M059J (cell line): ENCODE measurements at regions not wholly inside any gene's neighbourhood (a gene's known extent, or its start where the extent isn't known, plus 50 kb on each side); places are given as distances from the start of the nearest gene placed in this dataset.
"Not testable (repeated sequence)": the region's sequence is repeated elsewhere in the genome, so short reads cannot be mapped to it uniquely, and the experiment has no call there.

ENCODE experiments used
- DNase-seq: peaks from one replicate; pipeline ENCODE4 v3.0.0-alpha.2; 2012; ENCODE audit warnings: low read depth

DNA sequence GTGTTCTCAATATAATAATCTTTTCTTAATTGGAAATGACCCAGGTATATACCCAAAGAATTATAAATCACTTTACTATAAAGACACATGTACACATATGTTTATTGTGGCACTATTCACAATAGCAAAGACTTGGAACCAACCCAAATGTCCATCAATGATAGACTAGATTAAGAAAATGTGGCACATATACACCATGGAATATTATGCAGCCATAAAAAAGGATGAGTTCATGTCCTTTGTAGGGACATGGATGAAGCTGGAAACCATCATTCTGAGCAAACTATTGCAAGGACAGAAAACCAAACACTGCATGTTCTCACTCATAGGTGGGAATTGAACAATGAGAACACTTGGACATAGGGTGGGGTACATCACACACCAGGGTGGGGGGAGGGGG lies 56.8 kb downstream of the SCGB2B2 start:
- not testable (repeated sequence) for DNase-seq

- no peak for DNase-seq
Observed at GRCh38 chr19:34618410-34618809, 58.5 kb downstream of the SCGB2B2 start.

DNA sequence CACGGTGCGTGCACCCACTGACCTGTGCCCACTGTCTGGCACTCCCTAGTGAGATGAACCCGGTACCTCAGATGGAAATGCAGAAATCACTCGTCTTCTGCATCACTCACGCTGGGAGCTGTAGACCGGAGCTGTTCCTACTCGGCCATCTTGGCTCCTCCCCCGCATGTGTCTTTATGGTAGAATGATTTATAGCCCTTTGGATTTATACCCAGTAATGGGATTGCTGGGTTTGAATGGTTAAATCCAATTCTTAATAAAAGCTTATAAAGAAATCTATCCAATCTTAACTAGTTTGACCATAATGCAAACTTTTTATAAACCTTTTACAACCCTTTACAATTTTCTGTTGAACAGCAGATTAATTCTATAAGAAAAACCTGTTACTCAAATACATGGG lies 59.0 kb downstream of the SCGB2B2 start:
- not testable (repeated sequence) for DNase-seq

- DNase-seq, result no peak
Observed at GRCh38 chr19:34603003-34603402, 74.0 kb downstream of the SCGB2B2 start.

DNA sequence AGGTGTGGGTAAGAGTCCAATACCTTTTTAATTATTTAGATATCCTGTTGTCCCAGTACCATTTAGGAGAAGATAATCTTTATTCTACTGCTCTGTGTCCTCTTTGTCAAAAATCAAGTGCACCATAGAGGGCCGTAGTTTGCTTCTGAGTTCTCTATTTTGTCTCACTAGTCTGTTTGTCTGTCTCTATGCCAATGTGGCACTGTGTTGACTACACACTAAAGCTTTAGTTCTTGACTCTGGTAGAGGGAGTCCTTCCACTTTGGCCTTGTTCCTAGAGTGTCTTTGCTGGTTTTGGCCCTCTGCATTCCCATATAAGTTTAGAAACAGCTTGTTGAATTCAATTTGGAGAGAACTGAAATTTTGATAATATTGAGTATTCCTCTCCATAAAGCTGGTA lies 75.9 kb downstream of the SCGB2B2 start:
- no peak for DNase-seq

GRCh38 chr19:34600366-34600765 lies 76.6 kb downstream of the SCGB2B2 start:
- no peak for DNase-seq

DNA sequence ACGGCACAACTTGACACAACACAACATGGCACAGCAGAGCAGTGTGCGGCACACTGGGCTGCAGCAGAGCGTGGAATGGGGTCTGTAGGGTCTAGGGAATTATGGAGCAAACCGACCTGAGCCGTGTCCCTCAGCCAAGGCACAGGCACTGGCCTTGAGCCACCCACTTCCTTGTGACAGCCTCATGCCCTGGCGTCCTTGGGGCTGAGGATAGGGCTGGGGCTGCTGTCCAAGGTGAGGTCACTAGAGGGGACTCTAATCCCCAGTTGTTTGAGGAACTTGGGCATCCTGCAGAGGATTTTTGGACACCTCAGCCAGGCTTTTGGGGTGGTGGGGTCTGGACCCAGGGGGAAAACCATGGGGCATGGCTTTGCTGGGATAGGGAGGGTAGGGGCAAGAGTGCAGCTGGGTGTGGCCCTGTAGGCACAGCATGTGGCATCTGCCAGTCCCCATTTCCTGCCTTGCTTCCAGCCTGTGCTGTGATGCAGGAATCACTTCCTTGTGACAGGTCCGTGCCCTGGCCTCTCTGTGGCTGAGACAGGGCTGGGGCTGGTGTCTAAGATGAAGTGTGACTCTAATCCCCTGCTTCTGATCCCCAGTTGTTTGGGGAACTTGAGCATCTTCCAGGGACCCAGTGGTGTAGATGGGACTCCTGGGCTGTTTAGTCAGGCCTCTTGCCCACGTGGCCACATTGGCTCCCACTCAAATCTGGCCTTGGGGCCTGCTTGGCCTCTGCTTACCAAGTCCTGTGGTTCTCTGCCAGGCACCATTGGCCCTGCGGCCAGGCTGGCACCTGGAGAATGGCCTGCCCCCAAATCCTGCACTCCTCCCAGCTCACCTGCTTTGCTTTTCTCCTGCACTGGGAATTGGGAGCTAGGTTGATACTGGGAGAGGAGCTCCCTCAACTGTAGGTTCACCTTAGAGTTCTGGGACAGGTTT lies 78.5 kb downstream of the SCGB2B2 start:
- no peak for DNase-seq

DNA sequence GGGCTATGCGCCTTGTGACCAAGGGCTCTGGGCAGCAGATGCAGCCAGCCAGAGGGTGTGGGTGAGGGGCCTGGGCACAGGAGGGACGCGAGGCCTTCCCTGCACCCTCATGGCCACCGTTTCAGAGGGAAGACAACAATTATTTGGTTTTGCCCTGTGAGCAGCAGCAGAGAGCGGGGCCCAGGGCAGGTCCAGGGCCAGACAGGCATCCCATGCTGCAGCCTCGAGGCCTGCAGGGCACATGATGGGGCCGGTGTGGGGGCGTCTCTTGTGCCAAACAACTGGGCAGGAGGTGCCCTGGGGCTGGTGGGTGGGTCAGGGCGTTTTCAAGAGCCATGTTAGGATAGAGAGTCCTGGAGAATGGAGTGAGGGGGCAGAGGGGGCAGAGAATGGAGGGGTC lies 79.4 kb downstream of the SCGB2B2 start:
- no peak for DNase-seq

DNA sequence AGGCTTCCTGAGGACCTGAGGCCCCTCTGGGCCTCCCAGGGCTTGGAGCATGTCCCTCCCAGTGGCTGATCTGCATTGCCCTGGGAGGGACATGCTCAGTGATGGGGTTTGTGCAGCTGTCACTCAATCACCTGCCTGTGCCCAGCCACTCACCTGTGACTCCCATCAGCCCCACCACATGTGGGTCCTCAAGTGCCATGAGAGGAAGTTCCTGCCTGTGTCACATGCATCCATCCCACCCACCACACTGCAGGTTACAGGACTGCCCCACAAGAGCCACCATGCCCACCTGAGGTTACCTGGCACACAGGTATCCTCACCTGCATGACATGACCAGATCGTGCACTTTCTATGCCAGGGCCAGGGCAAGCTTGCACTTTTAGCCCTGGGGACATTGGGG lies 80.0 kb downstream of the SCGB2B2 start:
- no peak for DNase-seq

DNA sequence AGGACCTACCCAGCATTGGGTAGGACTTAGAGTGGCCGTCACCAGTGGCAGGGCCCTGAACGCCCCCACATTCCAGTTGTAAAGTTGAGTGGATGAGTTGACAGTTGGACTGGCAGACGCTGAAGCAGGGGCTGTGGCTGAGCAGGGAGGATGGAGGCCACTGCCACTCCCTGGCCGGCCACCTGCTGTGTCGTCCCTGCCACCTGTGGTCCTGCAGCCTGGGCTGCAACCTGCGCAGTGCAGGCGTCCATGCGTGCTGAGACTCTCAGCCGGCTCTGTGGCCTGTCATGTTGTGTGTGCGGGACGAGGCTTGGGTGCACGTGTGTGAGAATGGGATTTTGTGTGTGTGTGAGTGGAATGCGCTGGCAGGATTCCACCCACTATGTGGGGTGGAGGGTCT lies 80.8 kb downstream of the SCGB2B2 start:
- DNase-seq, result no peak

DNA sequence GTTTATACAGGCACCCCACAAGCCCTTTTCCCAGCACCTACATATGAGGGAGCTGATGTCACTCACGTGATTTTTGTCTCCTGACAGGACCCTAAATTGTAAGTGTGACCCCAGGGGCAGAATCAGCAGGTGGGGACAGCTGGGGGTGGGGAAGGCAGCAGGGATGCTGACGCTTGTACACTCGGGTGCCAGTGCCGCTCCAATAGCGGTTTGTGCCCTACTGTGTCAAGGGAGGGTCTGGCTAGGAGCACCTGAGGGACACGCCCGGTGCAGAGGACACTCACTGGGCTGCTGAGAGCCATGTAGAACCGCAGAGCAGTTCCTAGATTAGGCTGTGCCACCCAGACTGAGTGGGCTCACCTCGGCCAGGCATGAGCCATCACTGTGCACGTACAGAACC lies 81.3 kb downstream of the SCGB2B2 start:
- DNase-seq, result no peak

- DNase-seq, result no peak
Observed at GRCh38 chr19:34590228-34590627, 86.7 kb downstream of the SCGB2B2 start.

GRCh38 chr19:34589730-34590129 lies 87.2 kb downstream of the SCGB2B2 start:
- no peak for DNase-seq

GRCh38 chr19:34588846-34589245 lies 88.1 kb downstream of the SCGB2B2 start:
- no peak for DNase-seq

DNA sequence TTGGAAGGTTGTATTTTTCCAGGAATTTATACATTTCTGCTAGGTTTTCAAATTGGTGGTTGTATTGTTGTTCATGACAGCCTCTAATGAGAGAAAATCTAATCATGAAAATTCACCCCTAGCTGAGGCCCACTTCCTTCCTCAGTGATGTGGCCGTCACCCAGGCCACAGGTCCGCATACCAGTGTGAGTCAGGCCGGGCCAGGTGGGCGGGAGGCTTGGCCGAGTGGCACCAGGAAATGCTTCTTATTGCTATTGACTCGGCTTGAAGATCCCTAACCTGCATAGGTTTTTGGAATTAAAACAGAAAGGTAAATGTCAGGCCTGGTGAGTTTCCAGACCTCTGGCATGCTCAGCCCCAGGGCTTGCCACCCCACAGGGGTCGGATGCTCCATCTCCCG lies 88.7 kb downstream of the SCGB2B2 start:
- DNase-seq, result peak; percentile 39

- no peak for DNase-seq
Observed at GRCh38 chr19:34580408-34580807, 96.6 kb downstream of the SCGB2B2 start.

GRCh38 chr19:34580055-34580336 lies 97.0 kb downstream of the SCGB2B2 start:
- DNase-seq, result no peak

DNA sequence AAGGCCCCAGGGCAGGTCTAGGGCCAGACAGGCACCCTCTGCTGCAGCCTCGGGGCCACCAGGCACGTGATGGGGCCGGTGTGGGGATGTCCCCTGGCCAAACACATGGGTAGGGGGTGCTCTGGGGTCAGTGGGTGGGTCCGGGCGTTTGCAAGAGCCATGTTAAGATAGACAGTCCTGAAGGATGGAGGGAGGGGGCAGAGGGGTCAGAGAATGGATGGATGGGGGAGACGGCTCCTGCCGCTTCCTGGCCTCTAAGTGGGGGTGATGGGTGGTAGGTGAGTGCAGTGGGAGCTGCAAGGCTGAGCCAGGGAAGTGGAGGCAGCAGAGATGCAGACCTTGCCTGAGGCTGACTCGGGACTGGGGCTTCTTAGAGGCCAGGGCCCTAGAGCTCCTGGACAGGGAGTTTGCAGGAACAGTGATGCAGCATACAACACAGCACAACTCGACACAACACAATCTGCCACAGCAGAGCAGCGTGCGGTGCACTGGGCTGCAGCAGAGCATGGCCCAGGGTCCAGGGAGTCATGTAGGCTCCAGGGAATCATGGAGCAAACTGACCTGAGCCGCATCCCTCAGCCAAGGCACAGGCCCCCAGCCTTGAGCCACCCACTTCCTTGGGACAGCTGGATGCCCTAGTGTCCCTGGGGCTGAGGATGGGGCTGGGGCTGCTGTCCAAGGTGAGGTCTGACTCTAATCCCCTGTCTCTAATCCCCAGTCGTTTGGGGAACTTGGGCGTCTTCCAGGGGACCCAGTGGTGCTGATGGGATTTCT lies 97.5 kb downstream of the SCGB2B2 start:
- no peak for DNase-seq

- DNase-seq, result no peak
Observed at GRCh38 chr19:34578751-34579150, 97.2 kb downstream of the WTIP start.

GRCh38 chr19:34578173-34578572 lies 96.6 kb downstream of the WTIP start:
- no peak for DNase-seq

- DNase-seq, result no peak
Observed at GRCh38 chr19:34577531-34578101, 96.1 kb downstream of the WTIP start.

DNA sequence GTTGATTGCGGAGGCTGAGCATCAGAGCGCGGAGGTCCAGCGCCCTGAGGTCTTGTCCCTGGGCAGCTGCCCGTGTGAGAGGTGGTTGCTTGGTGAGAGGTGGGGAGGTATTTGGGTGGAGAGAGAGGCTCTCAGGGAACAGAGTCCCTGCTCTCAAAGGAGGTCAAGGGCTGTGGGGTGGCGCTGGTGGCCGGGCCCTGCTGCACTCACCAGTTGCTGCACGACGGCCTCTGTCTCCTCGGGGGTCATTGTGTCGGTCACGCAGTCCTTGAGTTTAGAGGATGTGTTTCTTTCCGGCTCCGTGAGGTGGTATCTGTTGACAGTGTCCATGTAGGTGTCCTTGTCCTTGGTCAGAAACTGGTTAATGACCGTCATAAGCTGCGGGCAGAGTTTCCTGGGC lies 95.5 kb downstream of the WTIP start:
- no peak for DNase-seq

- no peak for DNase-seq
Observed at GRCh38 chr19:34576292-34576691, 94.7 kb downstream of the WTIP start.
